Activated CD4-positive, alpha-beta T cell treated with anti-CD3 and anti-CD28 coated beads, Interleukin-2, amount 10 ng/mL, durations not matched to agents 24 days and 14 days (primary cell): ENCODE measurements at regions not wholly inside any gene's neighbourhood (a gene's known extent, or its start where the extent isn't known, plus 50 kb on each side); places are given as distances from the start of the nearest gene placed in this dataset.

ENCODE experiments used
- DNase-seq: peaks from one replicate; pipeline ENCODE4 v3.0.0; 2022
- H3K27ac Mint-ChIP-seq: one replicate; pipeline ENCODE4 v1.8.0; 2022; ENCODE audit warnings: mild to moderate bottlenecking, mixed read lengths
- H3K27me3 Mint-ChIP-seq: one replicate; pipeline ENCODE4 v1.8.0; 2022; ENCODE audit warnings: mixed read lengths
- H3K36me3 Mint-ChIP-seq: one replicate; pipeline ENCODE4 v1.8.0; 2022; ENCODE audit warnings: low read depth, mild to moderate bottlenecking, mixed read lengths
- H3K4me1 Mint-ChIP-seq: one replicate; pipeline ENCODE4 v1.8.0; 2021; ENCODE audit warnings: mixed read lengths
- H3K4me3 Mint-ChIP-seq: one replicate; pipeline ENCODE4 v1.8.0; 2022; ENCODE audit warnings: mild to moderate bottlenecking, moderate library complexity, mixed read lengths
- H3K9me3 Mint-ChIP-seq: one replicate; pipeline ENCODE4 v1.8.0; 2021; ENCODE audit warnings: mixed read lengths
- intact Hi-C: fragments of 100-400 bp; cut with micrococcal nuclease; formaldehyde crosslinking; loops from one replicate; pipeline ENCODE4 v1.15.1; 2023

GRCh38 chr6:19332806-19333460, 504.2 kb upstream of the ID4 start:
- H3K9me3 Mint-ChIP-seq = no peaks in the 10 kb centered on the region
- H3K27me3 Mint-ChIP-seq = no peaks in the 10 kb centered on the region
- DNase-seq = no peak
- H3K4me1 Mint-ChIP-seq = no peaks in the 10 kb centered on the region
- H3K36me3 Mint-ChIP-seq = no peaks in the 10 kb centered on the region
- no peak overlapping the region for H3K27ac Mint-ChIP-seq
- intact Hi-C loops = no loop called here
- H3K4me3 Mint-ChIP-seq = no peak overlapping the region

- Mint-ChIP-seq H3K27ac (no peak overlapping the region), H3K4me1 (no peaks in the 10 kb centered on the region), H3K27me3 (no peaks in the 10 kb centered on the region), H3K9me3 (no peaks in the 10 kb centered on the region), H3K36me3 (no peaks in the 10 kb centered on the region), H3K4me3 (no peak overlapping the region)
- no peak for DNase-seq
- intact Hi-C loops = no loop called here
Measured at GRCh38 chr6:19333936-19334335, 503.2 kb upstream of the ID4 start.

GRCh38 chr6:19336579-19336978, 500.6 kb upstream of the ID4 start:
- no peaks in the 10 kb centered on the region for H3K36me3 Mint-ChIP-seq
- no peak overlapping the region for H3K27ac Mint-ChIP-seq
- no peak overlapping the region for H3K4me3 Mint-ChIP-seq
- H3K4me1 Mint-ChIP-seq = no peaks in the 10 kb centered on the region
- intact Hi-C loops = no loop called here
- no peaks in the 10 kb centered on the region for H3K27me3 Mint-ChIP-seq
- DNase-seq = no peak
- no peaks in the 10 kb centered on the region for H3K9me3 Mint-ChIP-seq

GRCh38 chr6:19337101-19337500, 500.1 kb upstream of the ID4 start:
- no peak overlapping the region for H3K4me3 Mint-ChIP-seq
- H3K27ac Mint-ChIP-seq = no peak overlapping the region
- H3K36me3 Mint-ChIP-seq = no peaks in the 10 kb centered on the region
- H3K27me3 Mint-ChIP-seq = no peaks in the 10 kb centered on the region
- no peaks in the 10 kb centered on the region for H3K9me3 Mint-ChIP-seq
- no peaks in the 10 kb centered on the region for H3K4me1 Mint-ChIP-seq
- DNase-seq = no peak
- intact Hi-C loops = no loop called here

- no peak for DNase-seq
- Mint-ChIP-seq H3K4me1 (no peaks in the 10 kb centered on the region), H3K27ac (no peak overlapping the region), H3K27me3 (no peaks in the 10 kb centered on the region), H3K36me3 (no peaks in the 10 kb centered on the region), H3K9me3 (no peaks in the 10 kb centered on the region), H3K4me3 (no peak overlapping the region)
- intact Hi-C loops = no loop called here
Measured at GRCh38 chr6:19342616-19343015, 494.6 kb upstream of the ID4 start.

- intact Hi-C loops = no loop called here
- Mint-ChIP-seq H3K4me3 (no peak overlapping the region), H3K36me3 (no peaks in the 10 kb centered on the region), H3K27ac (no peak overlapping the region), H3K9me3 (peaks cover 10% of the 10 kb centered on the region), H3K27me3 (no peaks in the 10 kb centered on the region), H3K4me1 (no peaks in the 10 kb centered on the region)
- DNase-seq = no peak
Measured at GRCh38 chr6:19349429-19349828, 487.7 kb upstream of the ID4 start.

GRCh38 chr6:19354181-19354580, 483.0 kb upstream of the ID4 start:
- H3K4me3 Mint-ChIP-seq = no peak overlapping the region
- no peaks in the 10 kb centered on the region for H3K36me3 Mint-ChIP-seq
- no peak overlapping the region for H3K27ac Mint-ChIP-seq
- intact Hi-C loops = no loop called here
- peaks cover under 1% of the 10 kb centered on the region for H3K9me3 Mint-ChIP-seq
- no peaks in the 10 kb centered on the region for H3K4me1 Mint-ChIP-seq
- no peaks in the 10 kb centered on the region for H3K27me3 Mint-ChIP-seq
- DNase-seq = no peak

GRCh38 chr6:19356692-19357091, 480.5 kb upstream of the ID4 start:
- Mint-ChIP-seq H3K27me3 (no peaks in the 10 kb centered on the region), H3K27ac (no peak overlapping the region), H3K4me3 (no peak overlapping the region), H3K36me3 (no peaks in the 10 kb centered on the region), H3K9me3 (peaks cover 3% of the 10 kb centered on the region), H3K4me1 (no peaks in the 10 kb centered on the region)
- no peak for DNase-seq
- intact Hi-C loops = no loop called here

- no peak overlapping the region for H3K4me3 Mint-ChIP-seq
- intact Hi-C loops = no loop called here
- H3K36me3 Mint-ChIP-seq = no peaks in the 10 kb centered on the region
- no peak for DNase-seq
- no peaks in the 10 kb centered on the region for H3K4me1 Mint-ChIP-seq
- no peak overlapping the region for H3K27ac Mint-ChIP-seq
- peaks cover 6% of the 10 kb centered on the region for H3K9me3 Mint-ChIP-seq
- H3K27me3 Mint-ChIP-seq = no peaks in the 10 kb centered on the region
Measured at GRCh38 chr6:19362396-19362795, 474.8 kb upstream of the ID4 start.

- no peaks in the 10 kb centered on the region for H3K27me3 Mint-ChIP-seq
- H3K9me3 Mint-ChIP-seq = peaks cover 3% of the 10 kb centered on the region
- no peak overlapping the region for H3K4me3 Mint-ChIP-seq
- DNase-seq = peak; percentile 11
- no peak overlapping the region for H3K27ac Mint-ChIP-seq
- no peaks in the 10 kb centered on the region for H3K4me1 Mint-ChIP-seq
- intact Hi-C loops = no loop called here
- no peaks in the 10 kb centered on the region for H3K36me3 Mint-ChIP-seq
Measured at GRCh38 chr6:19368511-19368910, 468.7 kb upstream of the ID4 start.

GRCh38 chr6:19369785-19370184, 467.4 kb upstream of the ID4 start:
- intact Hi-C loops = no loop called here
- H3K36me3 Mint-ChIP-seq = no peaks in the 10 kb centered on the region
- no peaks in the 10 kb centered on the region for H3K4me1 Mint-ChIP-seq
- no peak overlapping the region for H3K27ac Mint-ChIP-seq
- H3K9me3 Mint-ChIP-seq = peaks cover 3% of the 10 kb centered on the region
- H3K4me3 Mint-ChIP-seq = no peak overlapping the region
- DNase-seq = peak; percentile 12
- H3K27me3 Mint-ChIP-seq = no peaks in the 10 kb centered on the region

- DNase-seq = no peak
- no peak overlapping the region for H3K27ac Mint-ChIP-seq
- no peak overlapping the region for H3K4me3 Mint-ChIP-seq
- no peaks in the 10 kb centered on the region for H3K36me3 Mint-ChIP-seq
- peaks cover under 1% of the 10 kb centered on the region for H3K9me3 Mint-ChIP-seq
- intact Hi-C loops = no loop called here
- H3K27me3 Mint-ChIP-seq = no peaks in the 10 kb centered on the region
- H3K4me1 Mint-ChIP-seq = no peaks in the 10 kb centered on the region
Measured at GRCh38 chr6:19370831-19371230, 466.3 kb upstream of the ID4 start.

GRCh38 chr6:19375613-19376012, 461.6 kb upstream of the ID4 start:
- no peaks in the 10 kb centered on the region for H3K36me3 Mint-ChIP-seq
- H3K27me3 Mint-ChIP-seq = no peaks in the 10 kb centered on the region
- no peaks in the 10 kb centered on the region for H3K9me3 Mint-ChIP-seq
- intact Hi-C loops = no loop called here
- DNase-seq = no peak
- H3K27ac Mint-ChIP-seq = no peak overlapping the region
- H3K4me1 Mint-ChIP-seq = no peaks in the 10 kb centered on the region
- H3K4me3 Mint-ChIP-seq = no peak overlapping the region

- no peaks in the 10 kb centered on the region for H3K9me3 Mint-ChIP-seq
- no peaks in the 10 kb centered on the region for H3K36me3 Mint-ChIP-seq
- no peak for DNase-seq
- no peak overlapping the region for H3K27ac Mint-ChIP-seq
- H3K4me3 Mint-ChIP-seq = no peak overlapping the region
- H3K4me1 Mint-ChIP-seq = no peaks in the 10 kb centered on the region
- intact Hi-C loops = no loop called here
- H3K27me3 Mint-ChIP-seq = no peaks in the 10 kb centered on the region
Measured at GRCh38 chr6:19377722-19378121, 459.4 kb upstream of the ID4 start.

GRCh38 chr6:19380293-19380692, 456.9 kb upstream of the ID4 start:
- H3K4me3 Mint-ChIP-seq = no peak overlapping the region
- intact Hi-C loops = no loop called here
- no peak overlapping the region for H3K27ac Mint-ChIP-seq
- no peaks in the 10 kb centered on the region for H3K27me3 Mint-ChIP-seq
- no peaks in the 10 kb centered on the region for H3K36me3 Mint-ChIP-seq
- no peak for DNase-seq
- no peaks in the 10 kb centered on the region for H3K4me1 Mint-ChIP-seq
- H3K9me3 Mint-ChIP-seq = no peaks in the 10 kb centered on the region
